GM12892 (cell line): ENCODE measurements at regions not wholly inside any gene's neighbourhood (a gene's known extent, or its start where the extent isn't known, plus 50 kb on each side); places are given as distances from the start of the nearest gene placed in this dataset.

Source experiments
- DNase-seq: peaks from one replicate; pipeline ENCODE4 v3.0.0; 2011; ENCODE audit not compliant: insufficient read length
- FAIRE-seq: peaks from 2 replicates; lab custom pipeline; 2011; peaks lifted over from hg19 to GRCh38; lab: Jason Lieb, UNC
- POLR2A ChIP-seq: IDR thresholded peaks from 2 replicates; pipeline ENCODE4 v1.6.1; 2011; ENCODE audit warnings: low read depth, low read length, control low read depth
- POLR2AphosphoS5 ChIP-seq: IDR thresholded peaks from 2 replicates; pipeline ENCODE4 v1.6.1; 2011; ENCODE audit warnings: low read depth, low read length, control low read depth
- TAF1 ChIP-seq: IDR thresholded peaks from 2 replicates; pipeline ENCODE4 v1.6.1; 2011; ENCODE audit warnings: low read depth, mild to moderate bottlenecking, control low read depth, low read length, borderline replicate concordance

GRCh38 chr11:11789735-11790369, 51.9 kb upstream of the USP47 start:
- FAIRE-seq (peak; percentile 36), DNase-seq (no peak)
- TF ChIP-seq POLR2A (no peak), TAF1 (no peak), POLR2AphosphoS5 (no peak)

- FAIRE-seq, result no peak
- no peak for DNase-seq
- TF ChIP-seq TAF1, result no peak
- no peak for TF ChIP-seq POLR2A
- TF ChIP-seq POLR2AphosphoS5, result no peak
Measured at GRCh38 chr11:11788063-11788710, 53.6 kb upstream of the USP47 start.

GRCh38 chr11:11787305-11788062, 54.3 kb upstream of the USP47 start:
- TF ChIP-seq TAF1, result no peak
- no peak for TF ChIP-seq POLR2AphosphoS5
- no peak for TF ChIP-seq POLR2A
- FAIRE-seq, result peak; percentile 98
- no peak for DNase-seq

- TF ChIP-seq POLR2AphosphoS5, result no peak
- TF ChIP-seq TAF1, result no peak
- TF ChIP-seq POLR2A, result no peak
- FAIRE-seq (no peak), DNase-seq (no peak)
Measured at GRCh38 chr11:11786771-11787170, 55.0 kb upstream of the USP47 start.

GRCh38 chr11:11786234-11786633, 55.5 kb upstream of the USP47 start:
- no peak for FAIRE-seq
- TF ChIP-seq POLR2A (no peak), POLR2AphosphoS5 (no peak), TAF1 (no peak)
- DNase-seq, result no peak

GRCh38 chr11:11782532-11783110, 59.2 kb upstream of the USP47 start:
- TF ChIP-seq POLR2AphosphoS5 (no peak), POLR2A (no peak), TAF1 (no peak)
- FAIRE-seq (no peak), DNase-seq (no peak)

GRCh38 chr11:11780858-11781257, 60.9 kb upstream of the USP47 start:
- no peak for FAIRE-seq
- TF ChIP-seq POLR2AphosphoS5 (no peak), POLR2A (no peak), TAF1 (no peak)
- DNase-seq, result no peak

GRCh38 chr11:11779975-11780374, 61.8 kb upstream of the USP47 start:
- no peak for FAIRE-seq
- no peak for DNase-seq
- TF ChIP-seq POLR2A (no peak), TAF1 (no peak), POLR2AphosphoS5 (no peak)

- TF ChIP-seq POLR2A (no peak), POLR2AphosphoS5 (no peak), TAF1 (no peak)
- no peak for DNase-seq
- peak; percentile 64 for FAIRE-seq
Measured at GRCh38 chr11:11777897-11778296, 63.9 kb upstream of the USP47 start.

GRCh38 chr11:11776714-11777113, 65.1 kb upstream of the USP47 start:
- FAIRE-seq (no peak), DNase-seq (no peak)
- no peak for TF ChIP-seq POLR2AphosphoS5
- no peak for TF ChIP-seq POLR2A
- no peak for TF ChIP-seq TAF1

GRCh38 chr11:11774928-11775327, 66.8 kb upstream of the USP47 start:
- DNase-seq, result no peak
- FAIRE-seq, result no peak
- TF ChIP-seq POLR2A, result no peak
- TF ChIP-seq TAF1, result no peak
- TF ChIP-seq POLR2AphosphoS5, result no peak
